ENCODE measurements at regions not wholly inside any gene's neighbourhood (a gene's known extent, or its start where the extent isn't known, plus 50 kb on each side); places are given as distances from the start of the nearest gene placed in this dataset.

DNA sequence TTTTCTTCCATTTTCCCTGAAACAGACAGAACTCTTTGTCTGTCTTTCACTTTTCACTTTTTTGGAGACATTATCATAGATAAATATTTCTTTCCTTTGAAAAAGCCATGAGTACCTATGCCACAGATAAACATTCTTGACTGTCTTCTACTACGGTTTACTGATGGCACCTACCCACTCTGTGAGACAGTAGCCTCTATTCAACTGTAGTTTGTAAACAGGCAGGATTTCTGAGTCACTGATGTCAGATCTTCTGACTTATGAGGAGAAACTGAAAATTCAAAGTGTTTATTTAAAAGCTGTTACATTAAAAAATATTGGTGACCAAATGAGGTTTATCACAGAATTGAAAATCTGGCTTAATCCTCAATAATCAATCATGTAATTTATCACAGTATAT lies 658.4 kb downstream of the TOX3 start (continued):
- no peak for TF ChIP-seq FOXO4 (CRISPR knock-in tag; conservative IDR thresholded peaks at IDR 0.05)
- no peak for TF ChIP-seq HNF4G (IDR thresholded peaks at IDR 0.05; ENCODE audit: borderline replicate concordance, low read depth, low read length)
- TF ChIP-seq HNF4G (CRISPR knock-in tag; IDR thresholded peaks at IDR 0.05; ENCODE audit: borderline replicate concordance, low read depth) = no peak
- no peak for TF ChIP-seq SNAPC5 (CRISPR knock-in tag; IDR thresholded peaks at IDR 0.05; ENCODE audit: borderline replicate concordance)
- no peak for TF ChIP-seq ZNF33A (CRISPR knock-in tag; IDR thresholded peaks at IDR 0.05; ENCODE audit: borderline replicate concordance)
- no peak for TF ChIP-seq FOSL2 (CRISPR knock-in tag; IDR thresholded peaks at IDR 0.05)
- TF ChIP-seq ZBTB43 (CRISPR knock-in tag; conservative IDR thresholded peaks at IDR 0.05) = no peak
- TF ChIP-seq ZNF563 (CRISPR knock-in tag; IDR thresholded peaks at IDR 0.05) = no peak
- TF ChIP-seq TCF12 (IDR thresholded peaks at IDR 0.05) = no peak
- TF ChIP-seq TCF12 (CRISPR knock-in tag; IDR thresholded peaks at IDR 0.05) = no peak

- Histone ChIP-seq H3K9me3 (ENCODE audit: low read length) (no peaks in the 10 kb centered on the region), H2AFZ (ENCODE audit: low read length) (no peak overlapping the region), H4K20me1 (ENCODE audit: insufficient read depth, low read length) (no peaks in the 10 kb centered on the region), H3K27me3 (ENCODE audit: control insufficient read depth in 1 of 2, insufficient read depth in 2 of 2, low read length in 2 of 2) (no peaks in the 10 kb centered on the region), H3K27ac (ENCODE audit: extremely low read length, insufficient read depth, low read length) (no peak overlapping the region), H3K36me3 (replicated peaks in 1 of 2; ENCODE audit: control insufficient read depth in 1 of 2, insufficient read depth in 2 of 2, low read length in 2 of 2) (no peaks in the 10 kb centered on the region), H3K4me2 (ENCODE audit: low read depth, low read length) (no peak overlapping the region), H3K4me1 (ENCODE audit: insufficient read depth, low read length) (no peaks in the 10 kb centered on the region), H3K79me2 (ENCODE audit: insufficient read depth, low read length) (no peaks in the 10 kb centered on the region), H3K4me3 (replicated peaks in 1 of 3; ENCODE audit: insufficient read depth in 1 of 3, low read depth in 2 of 3, low read length in 3 of 3) (no peak overlapping the region), H3K9ac (ENCODE audit: insufficient read depth, low read depth, low read length) (no peak overlapping the region)
- intact Hi-C loops (cut with micrococcal nuclease; ENCODE audit: unreplicated experiment) (no loop called here), in situ Hi-C loops (cut with HindIII; ENCODE audit: extremely low pct_ligation_motif_present, low pct_unique_long_range_greater_than_20kb) (no loop called here)
- POLR2A ChIA-PET = no interaction called here
- no TSS peak for BruUV-seq (replicated peaks)
- no peak for ATAC-seq
- no peak for FAIRE-seq
- no peak for DNase-seq (ENCODE audit: low spot score)
- CTCF ChIA-PET (ENCODE audit: low intra/inter-chr PET ratio, low total read pairs) = no interaction called here
- WGBS (ENCODE audit: low lambda C conversion rate) = 0% methylated on average over 1 of the region's 1 CpG
- TF ChIP-seq SRF (IDR thresholded peaks at IDR 0.05; ENCODE audit: low read depth, low read length) (no peak), PAF1 (CRISPR knock-in tag; IDR thresholded peaks at IDR 0.05) (no peak), MYC (CRISPR knock-in tag; IDR thresholded peaks at IDR 0.05; ENCODE audit: borderline replicate concordance) (no peak), ELF3 (CRISPR knock-in tag; IDR thresholded peaks at IDR 0.05) (no peak), ATRX (CRISPR knock-in tag; IDR thresholded peaks at IDR 0.05; ENCODE audit: borderline replicate concordance) (no peak), ZNF543 (CRISPR knock-in tag; IDR thresholded peaks at IDR 0.05) (no peak), CAMTA2 (CRISPR knock-in tag; IDR thresholded peaks at IDR 0.05; ENCODE audit: borderline replicate concordance) (no peak), STAG1 (CRISPR knock-in tag; IDR thresholded peaks at IDR 0.05) (no peak), TCF12 (IDR thresholded peaks at IDR 0.05) (no peak), TCF12 (CRISPR knock-in tag; IDR thresholded peaks at IDR 0.05) (no peak), SYNCRIP (IDR thresholded peaks at IDR 0.05; ENCODE audit: insufficient read depth, low read depth, low read length) (no peak), NFIB (CRISPR knock-in tag; IDR thresholded peaks at IDR 0.05; ENCODE audit: borderline replicate concordance) (no peak)
- TF ChIP-seq, protein P1, sequence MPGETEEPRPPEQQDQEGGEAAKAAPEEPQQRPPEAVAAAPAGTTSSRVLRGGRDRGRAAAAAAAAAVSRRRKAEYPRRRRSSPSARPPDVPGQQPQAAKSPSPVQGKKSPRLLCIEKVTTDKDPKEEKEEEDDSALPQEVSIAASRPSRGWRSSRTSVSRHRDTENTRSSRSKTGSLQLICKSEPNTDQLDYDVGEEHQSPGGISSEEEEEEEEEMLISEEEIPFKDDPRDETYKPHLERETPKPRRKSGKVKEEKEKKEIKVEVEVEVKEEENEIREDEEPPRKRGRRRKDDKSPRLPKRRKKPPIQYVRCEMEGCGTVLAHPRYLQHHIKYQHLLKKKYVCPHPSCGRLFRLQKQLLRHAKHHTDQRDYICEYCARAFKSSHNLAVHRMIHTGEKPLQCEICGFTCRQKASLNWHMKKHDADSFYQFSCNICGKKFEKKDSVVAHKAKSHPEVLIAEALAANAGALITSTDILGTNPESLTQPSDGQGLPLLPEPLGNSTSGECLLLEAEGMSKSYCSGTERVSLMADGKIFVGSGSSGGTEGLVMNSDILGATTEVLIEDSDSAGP (CRISPR knock-in tag; IDR thresholded peaks at IDR 0.05; ENCODE audit: borderline replicate concordance) = no peak
These were observed 658.9 kb downstream of the TOX3 start for GRCh38 chr16:51888016-51888415.
